GM12865 (cell line): ENCODE measurements at regions not wholly inside any gene's neighbourhood (a gene's known extent, or its start where the extent isn't known, plus 50 kb on each side); places are given as distances from the start of the nearest gene placed in this dataset.

Experiments used
- DNase-seq: peaks from one replicate; pipeline ENCODE4 v3.0.0; 2010; ENCODE audit warnings: low read depth
- H3K4me3 ChIP-seq: 2 replicates; pipeline ENCODE4 v1.5.1; 2011; ENCODE audit warnings: mild to moderate bottlenecking, low read depth, low read length, control low read depth
- CTCF ChIP-seq: IDR thresholded peaks from 2 replicates; pipeline ENCODE4 v1.5.1; 2011; ENCODE audit warnings: low read length, control low read depth, low read depth, inconsistent platforms; ENCODE audit not compliant: insufficient read depth; ENCODE audit errors: missing control alignments

- no peak overlapping the region for H3K4me3 ChIP-seq
- DNase-seq = no peak
- TF ChIP-seq CTCF = no peak
These were observed 122.8 kb upstream of the PRR20G start for GRCh38 chr3:127410678-127411077.

- no peak for TF ChIP-seq CTCF
- no peak overlapping the region for H3K4me3 ChIP-seq
- DNase-seq = no peak
These were observed 122.3 kb upstream of the PRR20G start for GRCh38 chr3:127410137-127410488.

- no peak for DNase-seq
- H3K4me3 ChIP-seq = no peak overlapping the region
- no peak for TF ChIP-seq CTCF
These were observed 121.7 kb upstream of the PRR20G start for GRCh38 chr3:127409421-127410136.

GRCh38 chr3:127408684-127409420 is 121.0 kb upstream of the PRR20G start:
- peak; percentile 44 for DNase-seq
- no peak for TF ChIP-seq CTCF
- no peak overlapping the region for H3K4me3 ChIP-seq

GRCh38 chr3:127408022-127408683 is 120.3 kb upstream of the PRR20G start:
- no peak for TF ChIP-seq CTCF

GRCh38 chr3:127407026-127407939 is 119.4 kb upstream of the PRR20G start:
- no peak for DNase-seq
- no peak overlapping the region for H3K4me3 ChIP-seq
- TF ChIP-seq CTCF = no peak

More at GRCh38 chr3:127408022-127408683, 120.3 kb upstream of the PRR20G start:
- H3K4me3 ChIP-seq = no peak overlapping the region
- DNase-seq = no peak
